Stomach (tissue), 4 donors: ENCODE measurements at regions not wholly inside any gene's neighbourhood (a gene's known extent, or its start where the extent isn't known, plus 50 kb on each side); places are given as distances from the start of the nearest gene placed in this dataset.

ENCODE experiments used
- EP300 ChIP-seq: sonication (generic); formaldehyde crosslinking; IDR thresholded peaks from one replicate; pipeline ENCODE4 v1.6.1; 2017; ENCODE audit warnings: antibody characterized with exemption
- POLR2A ChIP-seq, 4 donors: fragments of 450-650 bp; IDR thresholded peaks; one replicate each; pipeline ENCODE4 v1.6.1; 2016; ENCODE audit warnings: antibody characterized with exemption in 4 of 4, control low read depth in 2 of 4, mild to moderate bottlenecking in 1 of 4, moderate library complexity in 1 of 4
- POLR2AphosphoS5 ChIP-seq, 3 donors: sonication (generic); formaldehyde crosslinking; IDR thresholded peaks; one replicate each; pipeline ENCODE4 v1.6.1; 2016; ENCODE audit warnings: antibody characterized with exemption in 3 of 3
- TF ChIP-seq, protein P1 (sequence below), 7 experiments: fragments of 450-650 bp in 4 of 7; fragments of 200-600 bp in 3 of 7; sonication (generic) in 3 of 7; IDR thresholded peaks; one replicate each; pipeline ENCODE4 v1.5.1; 2016 to 2019; ENCODE audit warnings: antibody characterized with exemption in 7 of 7, control low read depth in 2 of 7, mild to moderate bottlenecking in 1 of 7

DNA sequence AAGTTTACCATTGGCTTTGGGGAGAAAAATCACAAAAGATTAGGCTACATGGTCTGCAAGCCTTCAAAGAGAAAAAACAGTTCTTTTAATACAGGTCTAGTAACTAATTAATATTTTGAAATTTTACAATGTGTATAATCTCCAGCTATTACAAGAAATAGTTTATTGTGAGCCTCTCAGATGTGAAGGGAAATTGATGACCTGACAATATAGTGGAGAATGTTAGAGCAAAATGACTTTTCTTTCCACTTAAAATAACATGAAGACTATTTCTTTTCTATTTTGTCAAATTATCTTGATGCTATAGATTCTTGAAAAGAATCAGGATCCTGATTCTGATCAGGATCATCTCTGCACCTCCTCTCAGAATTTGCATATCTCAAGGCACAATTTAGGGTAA lies 362.3 kb downstream of the PMP22 start:
- TF ChIP-seq, protein P1, sequence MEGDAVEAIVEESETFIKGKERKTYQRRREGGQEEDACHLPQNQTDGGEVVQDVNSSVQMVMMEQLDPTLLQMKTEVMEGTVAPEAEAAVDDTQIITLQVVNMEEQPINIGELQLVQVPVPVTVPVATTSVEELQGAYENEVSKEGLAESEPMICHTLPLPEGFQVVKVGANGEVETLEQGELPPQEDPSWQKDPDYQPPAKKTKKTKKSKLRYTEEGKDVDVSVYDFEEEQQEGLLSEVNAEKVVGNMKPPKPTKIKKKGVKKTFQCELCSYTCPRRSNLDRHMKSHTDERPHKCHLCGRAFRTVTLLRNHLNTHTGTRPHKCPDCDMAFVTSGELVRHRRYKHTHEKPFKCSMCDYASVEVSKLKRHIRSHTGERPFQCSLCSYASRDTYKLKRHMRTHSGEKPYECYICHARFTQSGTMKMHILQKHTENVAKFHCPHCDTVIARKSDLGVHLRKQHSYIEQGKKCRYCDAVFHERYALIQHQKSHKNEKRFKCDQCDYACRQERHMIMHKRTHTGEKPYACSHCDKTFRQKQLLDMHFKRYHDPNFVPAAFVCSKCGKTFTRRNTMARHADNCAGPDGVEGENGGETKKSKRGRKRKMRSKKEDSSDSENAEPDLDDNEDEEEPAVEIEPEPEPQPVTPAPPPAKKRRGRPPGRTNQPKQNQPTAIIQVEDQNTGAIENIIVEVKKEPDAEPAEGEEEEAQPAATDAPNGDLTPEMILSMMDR (IDR thresholded peaks at IDR 0.05), result no peak
- TF ChIP-seq POLR2A (IDR thresholded peaks at IDR 0.05), result no peak
- TF ChIP-seq EP300, result no peak
- no peak for TF ChIP-seq POLR2AphosphoS5 (IDR thresholded peaks at IDR 0.05)
